Neuronal stem cell (in vitro differentiated cells): ENCODE measurements at regions not wholly inside any gene's neighbourhood (a gene's known extent, or its start where the extent isn't known, plus 50 kb on each side); places are given as distances from the start of the nearest gene placed in this dataset.

ENCODE experiments used
- DNase-seq: peaks from one replicate; pipeline ENCODE4 v3.0.0-alpha.2; 2013; ENCODE audit warnings: low spot score
- H2AFZ ChIP-seq: one replicate; pipeline ENCODE4 v1.6.1; 2013; ENCODE audit warnings: mild to moderate bottlenecking, low read length, inconsistent platforms
- H2AK5ac ChIP-seq: 2 replicates; pipeline ENCODE4 v1.6.1; 2013; ENCODE audit warnings: low read depth, mild to moderate bottlenecking, inconsistent platforms, low read length, moderate library complexity, mixed read lengths
- H2BK120ac ChIP-seq: 2 replicates; pipeline ENCODE4 v1.6.1; 2013; ENCODE audit warnings: low read depth, mild to moderate bottlenecking, inconsistent platforms, low read length, moderate library complexity, mixed read lengths
- H2BK12ac ChIP-seq: one replicate; pipeline ENCODE4 v1.6.1; 2013; ENCODE audit warnings: low read length, inconsistent platforms
- H2BK15ac ChIP-seq: 2 replicates; pipeline ENCODE4 v1.6.1; 2013; ENCODE audit warnings: mild to moderate bottlenecking, low read length, inconsistent platforms, mixed read lengths
- H2BK5ac ChIP-seq: one replicate; pipeline ENCODE4 v1.6.1; 2013; ENCODE audit warnings: inconsistent platforms, mild to moderate bottlenecking, low read length, moderate library complexity
- H3K14ac ChIP-seq: one replicate; pipeline ENCODE4 v1.6.1; 2013; ENCODE audit warnings: low read length, inconsistent platforms
- H3K18ac ChIP-seq: 2 replicates; pipeline ENCODE4 v1.6.1; 2013; ENCODE audit warnings: low read length, inconsistent platforms
- H3K23ac ChIP-seq: 2 replicates; pipeline ENCODE4 v1.6.1; 2013; ENCODE audit warnings: low read depth, mild to moderate bottlenecking, mixed read lengths, low read length, inconsistent platforms; ENCODE audit not compliant: poor library complexity
- H3K27ac ChIP-seq: replicated peaks from 3 replicates; pipeline ENCODE4 v1.5.1; 2013; ENCODE audit warnings: low read length, inconsistent platforms
- H3K27me3 ChIP-seq, 3 experiments: 2 replicates each; pipeline ENCODE4 v1.6.1; 2013; ENCODE audit warnings: low read length in 3 of 3, mild to moderate bottlenecking in 2 of 3, inconsistent platforms in 1 of 3, low read depth in 1 of 3, mixed read lengths in 1 of 3, moderate library complexity in 1 of 3; ENCODE audit not compliant: control insufficient read depth in 3 of 3, insufficient read depth in 3 of 3
- H3K36me3 ChIP-seq, 2 donors: replicated peaks in 1 of 2; 2 replicates each; pipeline ENCODE4 v1.6.1; 2013; ENCODE audit warnings: low read length in 2 of 2; ENCODE audit not compliant: control insufficient read depth in 2 of 2, insufficient read depth in 2 of 2
- H3K4ac ChIP-seq: 2 replicates; pipeline ENCODE4 v1.6.1; 2013; ENCODE audit warnings: inconsistent platforms, mild to moderate bottlenecking, low read length, moderate library complexity
- H3K4me1 ChIP-seq, 2 donors: 1 replicate in 1 of 2; 2 replicates in 1 of 2; pipeline ENCODE4 v1.6.1; 2013; ENCODE audit warnings: low read length in 2 of 2, low read depth in 1 of 2; ENCODE audit not compliant: control insufficient read depth in 2 of 2, insufficient read depth in 1 of 2
- H3K4me2 ChIP-seq: one replicate; pipeline ENCODE4 v1.6.1; 2013; ENCODE audit warnings: mild to moderate bottlenecking, low read length, inconsistent platforms; ENCODE audit not compliant: insufficient read depth, poor library complexity, severe bottlenecking
- H3K4me3 ChIP-seq, 2 donors: 2 replicates each; pipeline ENCODE4 v1.5.1; 2013; ENCODE audit warnings: low read length in 2 of 2, mild to moderate bottlenecking in 2 of 2, inconsistent platforms in 1 of 2, moderate library complexity in 1 of 2
- H3K79me1 ChIP-seq: one replicate; pipeline ENCODE4 v1.6.1; 2013; ENCODE audit warnings: low read depth, mild to moderate bottlenecking, inconsistent platforms, low read length, moderate library complexity
- H3K9ac ChIP-seq: one replicate; pipeline ENCODE4 v1.6.1; 2013; ENCODE audit warnings: mild to moderate bottlenecking, low read depth, low read length, inconsistent platforms; ENCODE audit not compliant: poor library complexity
- H3K9me3 ChIP-seq, 2 donors: replicated peaks in 1 of 2; 2 replicates each; pipeline versions ENCODE3 to v1.6.1; 2013; ENCODE audit warnings: low read length in 2 of 2, mild to moderate bottlenecking in 2 of 2, inconsistent platforms in 1 of 2, low read depth in 1 of 2, mixed read lengths in 1 of 2, moderate library complexity in 1 of 2; ENCODE audit not compliant: control insufficient read depth in 2 of 2, insufficient read depth in 1 of 2
- H4K8ac ChIP-seq: one replicate; pipeline ENCODE4 v1.6.1; 2013; ENCODE audit warnings: low read depth, mild to moderate bottlenecking, inconsistent platforms, low read length, moderate library complexity
- H4K91ac ChIP-seq: one replicate; pipeline ENCODE4 v1.6.1; 2013; ENCODE audit warnings: low read length, low read depth, mild to moderate bottlenecking, inconsistent platforms; ENCODE audit not compliant: poor library complexity
- WGBS, 2 donors: extraction: QIAGEN DNeasy Blood & Tissue Kit; methylation state at CpG; one replicate each; pipeline ENCODE4 v1.1.7; 2013; ENCODE audit warnings: missing lambda C conversion rate in 2 of 2, mixed read lengths in 1 of 2; ENCODE audit not compliant: insufficient read length in 2 of 2, insufficient replicate concordance in 1 of 2; ENCODE audit errors: extremely low coverage in 2 of 2; 5-methylcytosine and 5-hydroxymethylcytosine counted together

DNA sequence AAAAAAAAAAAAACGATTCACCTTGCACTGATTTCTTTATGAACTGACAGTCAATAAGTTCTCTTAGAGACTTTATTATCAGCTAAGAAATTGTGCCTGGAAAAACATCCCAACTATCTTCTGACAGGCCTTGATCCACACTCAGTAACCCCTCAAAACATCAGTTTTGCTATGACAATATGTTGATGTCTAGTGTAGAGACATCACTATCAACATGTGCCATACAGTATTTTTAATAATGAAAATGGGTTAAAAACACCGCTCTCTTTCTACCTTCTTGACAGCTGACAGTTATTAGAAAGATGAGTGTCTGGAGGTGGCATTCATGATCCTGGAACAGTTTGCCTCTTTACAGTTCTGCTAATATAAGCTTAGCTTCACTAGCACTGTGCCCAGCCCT is 175.8 kb upstream of the TMEM229A start:
- H3K4me2 ChIP-seq: no peak overlapping the region
- no peaks in the 10 kb centered on the region for H3K9me3 ChIP-seq
- H3K4me1 ChIP-seq: peaks cover 0 to 4% of the 10 kb centered on the region in 2 donors
- H3K23ac ChIP-seq: no peak overlapping the region
- no peak overlapping the region for H3K18ac ChIP-seq
- H2AFZ ChIP-seq: no peak overlapping the region
- H2BK120ac ChIP-seq: no peak overlapping the region
- no peak overlapping the region for H2AK5ac ChIP-seq
- no peak overlapping the region for H3K4ac ChIP-seq
- no peak overlapping the region for H4K8ac ChIP-seq
- no peak overlapping the region for H3K4me3 ChIP-seq
- no CpG with 5 or more reads among the region's 2 CpGs for WGBS, 2 donors
- no peak overlapping the region for H2BK5ac ChIP-seq
- no peak overlapping the region for H3K27ac ChIP-seq
- H3K14ac ChIP-seq: no peak overlapping the region
- no peak overlapping the region for H4K91ac ChIP-seq
- H3K27me3 ChIP-seq: no peaks in the 10 kb centered on the region
- DNase-seq: no peak
- H3K36me3 ChIP-seq: no peaks in the 10 kb centered on the region
- H3K79me1 ChIP-seq: no peaks in the 10 kb centered on the region
- no peak overlapping the region for H3K9ac ChIP-seq
- H2BK12ac ChIP-seq: no peak overlapping the region
- no peak overlapping the region for H2BK15ac ChIP-seq

DNA sequence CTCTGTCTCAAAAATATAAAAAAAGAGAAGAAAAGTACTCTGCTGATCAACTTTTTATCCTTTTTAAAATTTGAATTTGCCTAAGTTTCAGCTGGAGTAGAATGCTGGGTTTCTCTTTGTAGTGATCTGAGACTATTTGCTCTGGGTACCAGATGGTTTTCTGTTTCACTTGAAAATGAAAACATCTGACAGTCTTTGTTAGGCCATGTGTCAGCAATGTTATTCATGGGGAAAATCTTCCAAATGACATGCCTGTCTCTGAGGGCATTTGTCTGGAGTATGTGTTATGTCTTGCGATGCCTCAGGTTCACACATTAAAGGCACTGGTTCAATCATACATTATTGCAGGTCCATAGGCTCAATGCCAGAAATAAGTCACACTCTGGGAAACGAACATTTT is 175.3 kb upstream of the TMEM229A start:
- Histone ChIP-seq H3K14ac (no peak overlapping the region), H3K4me1 (peaks cover 2 to 4% of the 10 kb centered on the region in 2 donors), H3K4ac (no peak overlapping the region), H2BK15ac (no peak overlapping the region), H3K36me3 (no peaks in the 10 kb centered on the region), H3K27ac (no peak overlapping the region), H2AK5ac (no peak overlapping the region), H2AFZ (no peak overlapping the region), H2BK120ac (no peak overlapping the region), H3K18ac (no peak overlapping the region), H4K8ac (no peak overlapping the region), H3K4me2 (no peak overlapping the region), H3K27me3 (no peaks in the 10 kb centered on the region), H3K23ac (no peak overlapping the region), H3K9me3 (no peaks in the 10 kb centered on the region), H4K91ac (no peak overlapping the region), H2BK12ac (no peak overlapping the region), H3K79me1 (no peaks in the 10 kb centered on the region), H3K4me3 (no peak overlapping the region), H3K9ac (no peak overlapping the region), H2BK5ac (no peak overlapping the region)
- WGBS, 2 donors: no CpG with 5 or more reads among the region's 2 CpGs
- DNase-seq: no peak

DNA sequence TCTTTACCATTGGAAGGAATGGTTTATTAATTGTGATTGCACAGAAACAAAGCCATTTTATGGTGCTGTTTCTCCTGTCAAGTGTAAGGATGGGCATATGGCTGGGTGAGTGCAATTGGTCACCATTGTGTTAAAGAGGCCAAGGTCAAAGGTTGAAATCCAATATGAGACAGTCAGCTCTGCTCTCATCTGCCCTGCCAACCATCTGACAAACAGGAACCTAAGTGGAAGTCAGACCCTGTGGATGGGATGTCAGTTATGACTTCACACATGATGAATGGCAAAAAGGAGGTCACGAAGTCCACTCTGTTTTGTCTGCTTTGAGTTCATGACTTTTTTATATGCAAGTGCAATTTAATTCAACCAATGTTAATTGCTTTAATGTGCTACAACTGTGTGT is 172.7 kb upstream of the TMEM229A start:
- Histone ChIP-seq H3K4me1 (peaks cover 4 to 8% of the 10 kb centered on the region in 2 donors), H4K91ac (no peak overlapping the region), H3K14ac (no peak overlapping the region), H2BK5ac (no peak overlapping the region), H2BK12ac (no peak overlapping the region), H2AFZ (no peak overlapping the region), H2BK15ac (no peak overlapping the region), H3K9me3 (no peaks in the 10 kb centered on the region), H3K27me3 (no peaks in the 10 kb centered on the region), H2AK5ac (no peak overlapping the region), H4K8ac (no peak overlapping the region), H3K23ac (no peak overlapping the region), H3K9ac (no peak overlapping the region), H3K4me3 (no peak overlapping the region), H3K4ac (no peak overlapping the region), H3K27ac (no peak overlapping the region), H2BK120ac (no peak overlapping the region), H3K18ac (no peak overlapping the region), H3K79me1 (no peaks in the 10 kb centered on the region), H3K36me3 (no peaks in the 10 kb centered on the region), H3K4me2 (no peak overlapping the region)
- no CpG with 5 or more reads among the region's 1 CpG for WGBS, 2 donors
- no peak for DNase-seq

DNA sequence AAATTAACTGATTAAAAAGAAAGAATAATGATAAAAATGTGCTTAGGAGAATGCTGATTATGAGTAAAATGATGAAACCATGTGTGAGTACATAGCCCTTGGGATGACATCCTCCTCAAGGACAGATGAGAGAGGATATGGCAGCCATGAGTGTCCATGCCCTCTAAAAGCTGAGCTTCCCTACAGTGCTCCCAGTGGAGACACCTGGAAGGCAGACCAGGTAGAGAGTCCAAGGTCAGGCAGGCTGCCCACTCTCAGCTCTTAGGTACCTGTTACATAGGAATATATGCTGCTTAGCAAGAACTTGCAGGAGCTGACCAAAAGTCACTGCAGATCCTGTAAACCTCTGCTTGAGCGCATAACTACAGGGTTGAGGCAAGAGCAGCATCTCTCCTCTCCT is 169.7 kb upstream of the TMEM229A start:
- Histone ChIP-seq H2BK15ac (no peak overlapping the region), H3K18ac (peak overlapping the region; percentile 32), H2AFZ (no peak overlapping the region), H3K36me3 (no peaks in the 10 kb centered on the region), H3K4ac (no peak overlapping the region), H4K91ac (no peak overlapping the region), H3K4me2 (no peak overlapping the region), H2BK120ac (no peak overlapping the region), H3K4me3 (no peak overlapping the region), H2BK12ac (no peak overlapping the region), H3K27ac (no peak overlapping the region), H3K9ac (no peak overlapping the region), H3K79me1 (no peaks in the 10 kb centered on the region), H3K14ac (no peak overlapping the region), H3K9me3 (no peaks in the 10 kb centered on the region), H2AK5ac (no peak overlapping the region), H3K4me1 (peaks cover 4 to 8% of the 10 kb centered on the region in 2 donors), H2BK5ac (no peak overlapping the region), H4K8ac (no peak overlapping the region), H3K23ac (no peak overlapping the region), H3K27me3 (no peaks in the 10 kb centered on the region)
- no CpG with 5 or more reads among the region's 1 CpG for WGBS, 2 donors
- DNase-seq: no peak
